ENCODE measurements at regions not wholly inside any gene's neighbourhood (a gene's known extent, or its start where the extent isn't known, plus 50 kb on each side); places are given as distances from the start of the nearest gene placed in this dataset.

DNA sequence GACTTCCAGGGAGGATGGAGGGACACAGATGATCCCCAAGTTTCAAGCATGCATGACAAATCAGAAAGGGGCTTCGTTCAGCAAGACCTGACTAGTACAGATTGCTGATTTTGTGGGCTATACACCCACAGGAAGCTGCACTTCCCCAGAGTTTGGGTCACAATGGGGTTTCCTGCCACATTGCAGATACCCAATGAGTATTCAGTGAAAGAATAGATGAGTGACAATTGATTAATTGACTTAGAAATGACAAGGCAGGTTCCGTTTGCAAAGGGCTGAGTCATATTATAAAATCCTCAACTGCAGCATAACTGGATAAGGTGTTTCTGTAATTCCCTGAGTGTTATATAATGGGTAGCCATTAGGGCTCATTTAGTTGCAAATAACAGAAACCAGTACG lies 146.6 kb upstream of the TBL1X start:
- DNase-seq, result no peak

DNA sequence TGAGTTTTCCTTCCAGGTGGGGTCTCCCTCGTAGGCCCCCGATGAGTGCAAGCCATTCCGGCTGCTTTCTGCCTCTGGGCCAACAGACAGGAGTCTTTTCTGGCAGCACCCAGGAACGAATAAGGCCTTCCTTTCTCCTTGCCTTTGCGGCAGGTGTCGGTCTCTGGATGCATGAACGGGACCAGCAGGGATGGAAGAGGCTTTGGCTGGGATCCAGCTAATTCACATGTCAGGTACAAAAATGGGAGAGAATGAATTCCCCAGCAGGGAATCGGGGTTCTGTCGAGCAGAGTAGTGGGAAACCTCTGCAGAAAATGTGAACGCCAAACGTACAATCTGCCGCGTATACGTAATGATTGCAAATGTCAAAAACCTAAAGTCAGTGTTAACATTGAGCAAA lies 146.1 kb upstream of the TBL1X start:
- no peak for DNase-seq

DNA sequence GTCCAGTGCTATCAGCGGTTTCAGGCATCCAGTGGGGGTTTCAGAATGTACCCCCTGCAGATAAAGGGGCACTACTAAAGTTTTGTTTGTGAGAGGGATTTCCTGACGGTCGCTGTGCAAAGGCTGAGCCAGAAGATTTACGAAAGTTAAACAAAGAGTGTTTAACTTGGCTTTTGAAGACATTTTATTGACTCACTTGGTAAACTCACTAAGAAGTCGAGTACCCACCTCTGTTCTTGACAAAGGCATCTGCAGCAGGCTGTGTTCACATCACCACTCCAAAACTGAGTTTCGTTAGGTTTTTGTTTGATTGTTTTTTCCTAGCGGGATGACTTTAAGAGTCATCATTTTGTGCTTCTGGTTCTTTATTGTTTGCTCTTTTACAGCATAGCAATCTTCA lies 143.9 kb upstream of the TBL1X start:
- no peak for DNase-seq

DNA sequence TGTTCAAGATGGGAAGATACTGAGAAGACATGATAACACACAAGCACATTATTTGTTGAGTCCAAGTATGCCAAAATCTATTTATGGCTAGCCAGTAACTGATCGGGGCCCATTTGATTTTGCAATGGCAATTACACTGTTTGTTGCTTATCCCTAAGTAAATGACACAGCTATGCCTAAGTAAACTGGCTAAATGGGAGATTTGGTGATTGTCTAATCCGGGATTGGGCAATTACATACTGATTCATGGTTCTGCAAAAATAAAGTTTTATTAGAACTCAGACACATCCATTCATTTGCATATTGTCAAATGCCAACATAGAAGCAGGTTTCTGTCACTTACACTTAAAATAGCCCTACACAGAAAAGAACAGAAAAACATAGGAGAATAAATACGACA lies 140.2 kb upstream of the TBL1X start:
- no peak for DNase-seq

DNA sequence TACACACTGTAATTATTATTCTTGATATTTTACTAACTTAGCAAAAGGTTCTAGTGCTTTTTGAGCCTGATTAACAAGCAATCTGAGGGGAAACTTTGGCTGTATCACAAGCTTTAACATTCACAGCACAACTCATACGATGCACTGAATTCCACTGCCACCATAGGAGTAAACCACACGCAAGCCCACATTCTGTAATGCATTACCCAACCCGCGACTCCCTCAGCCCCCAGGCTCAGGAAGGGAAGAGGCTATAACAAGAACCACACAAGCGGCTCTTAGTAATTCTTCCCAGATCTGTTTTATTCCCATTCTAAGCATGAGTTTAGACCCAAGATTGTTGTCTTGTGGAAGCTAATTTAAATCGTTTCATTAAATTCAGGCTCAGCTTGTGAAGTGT lies 138.5 kb upstream of the TBL1X start:
- peak; percentile 74 for DNase-seq

DNA sequence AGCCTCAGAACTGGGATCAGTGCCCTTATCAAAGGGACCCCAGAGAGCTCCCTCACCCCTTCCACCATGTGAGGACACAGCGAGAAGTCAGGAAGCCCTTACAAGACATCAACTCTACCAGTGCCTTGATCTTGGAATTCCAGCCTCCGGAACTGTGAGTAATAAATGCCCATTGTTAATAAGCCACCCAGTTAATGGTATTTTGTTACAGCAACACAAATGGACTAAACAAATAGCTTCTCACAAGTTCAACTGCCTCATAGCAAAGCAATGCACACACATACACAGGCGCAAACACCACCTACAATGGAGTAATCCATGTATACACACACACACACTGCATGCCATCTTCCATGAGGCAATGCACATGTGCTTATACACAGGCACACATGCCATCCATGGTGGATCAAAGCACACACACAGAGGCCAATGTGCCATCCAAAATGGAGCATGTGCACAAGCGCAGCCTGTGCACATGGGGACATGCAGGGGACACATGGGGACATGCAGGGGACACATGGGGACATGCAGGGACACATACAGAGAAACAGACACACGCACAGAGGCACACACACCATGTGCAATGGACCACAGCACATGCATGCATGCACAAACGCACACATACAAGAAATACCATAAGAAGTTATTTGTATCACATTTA lies 137.6 kb upstream of the TBL1X start:
- no peak for DNase-seq

DNA sequence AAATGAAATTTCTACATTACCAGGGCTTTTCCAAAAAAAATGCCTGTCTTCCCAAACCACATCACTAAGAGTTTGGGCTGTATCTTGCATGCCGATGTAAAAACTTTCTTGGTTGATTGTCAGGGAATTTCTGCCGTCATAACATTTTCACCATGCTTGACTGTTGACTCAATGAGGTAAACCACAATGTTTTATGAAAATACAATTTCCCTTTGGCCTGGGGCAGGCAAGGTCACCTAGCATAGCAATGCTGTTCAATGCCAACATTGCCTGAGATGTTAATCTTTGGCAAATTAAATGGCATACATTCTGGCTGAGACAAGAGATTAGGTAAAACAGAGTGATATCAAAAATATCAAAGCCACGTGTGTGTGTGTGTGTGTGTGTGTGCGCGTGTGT lies 137.1 kb upstream of the TBL1X start:
- DNase-seq, result peak; percentile 80

DNA sequence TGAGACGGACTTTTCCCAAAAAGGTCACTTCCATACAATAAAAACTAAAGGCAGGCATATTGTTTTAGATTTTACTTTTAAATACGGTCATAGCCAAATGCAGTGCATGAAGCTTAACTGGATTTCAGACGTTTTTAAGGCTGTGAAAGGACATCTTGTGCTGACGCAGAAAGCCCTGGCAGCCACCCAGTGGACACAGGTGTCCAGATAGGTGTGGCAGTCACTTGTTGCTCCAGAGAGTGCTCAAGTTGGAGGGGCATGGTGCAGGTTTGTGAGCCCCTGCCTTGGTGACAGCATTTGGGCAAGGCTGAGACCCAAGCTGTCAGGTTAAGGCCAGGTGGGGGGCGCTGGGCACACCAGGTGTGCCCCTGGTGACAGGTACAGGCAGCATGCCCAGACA lies 135.8 kb upstream of the TBL1X start:
- no peak for DNase-seq

DNA sequence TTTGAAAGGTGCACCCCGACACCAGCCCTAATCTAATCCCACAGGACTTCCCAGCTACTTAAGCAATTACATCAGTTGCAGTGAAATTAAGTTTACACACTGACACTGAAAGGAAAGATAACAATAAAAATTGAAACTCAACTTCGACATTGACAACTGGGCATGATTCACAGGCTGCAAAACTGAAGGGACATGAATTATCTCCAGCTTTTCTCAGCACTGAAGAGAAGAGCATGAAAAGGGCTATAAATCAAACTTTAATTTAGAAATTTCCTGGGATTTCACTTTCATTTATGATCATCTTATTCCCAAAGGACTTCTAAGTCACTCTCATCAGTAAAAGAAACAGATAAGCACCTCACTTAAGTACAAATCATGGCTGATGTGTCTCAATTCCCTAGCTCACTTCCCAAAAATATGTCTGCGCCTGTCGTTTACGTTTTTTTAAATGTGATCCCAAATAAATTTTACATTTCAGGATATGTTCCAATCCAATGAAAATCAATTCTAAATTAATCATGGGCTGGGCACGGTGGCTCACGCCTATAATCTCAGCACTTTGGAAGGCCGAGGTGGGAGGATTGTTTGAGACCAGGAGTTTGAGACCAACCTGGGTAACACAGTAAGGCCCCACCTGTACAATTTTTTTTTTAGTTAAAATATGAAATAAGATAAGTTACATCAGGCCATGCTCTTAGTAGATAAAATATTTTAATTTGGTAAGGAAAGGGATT lies 134.4 kb upstream of the TBL1X start:
- DNase-seq, result no peak

DNA sequence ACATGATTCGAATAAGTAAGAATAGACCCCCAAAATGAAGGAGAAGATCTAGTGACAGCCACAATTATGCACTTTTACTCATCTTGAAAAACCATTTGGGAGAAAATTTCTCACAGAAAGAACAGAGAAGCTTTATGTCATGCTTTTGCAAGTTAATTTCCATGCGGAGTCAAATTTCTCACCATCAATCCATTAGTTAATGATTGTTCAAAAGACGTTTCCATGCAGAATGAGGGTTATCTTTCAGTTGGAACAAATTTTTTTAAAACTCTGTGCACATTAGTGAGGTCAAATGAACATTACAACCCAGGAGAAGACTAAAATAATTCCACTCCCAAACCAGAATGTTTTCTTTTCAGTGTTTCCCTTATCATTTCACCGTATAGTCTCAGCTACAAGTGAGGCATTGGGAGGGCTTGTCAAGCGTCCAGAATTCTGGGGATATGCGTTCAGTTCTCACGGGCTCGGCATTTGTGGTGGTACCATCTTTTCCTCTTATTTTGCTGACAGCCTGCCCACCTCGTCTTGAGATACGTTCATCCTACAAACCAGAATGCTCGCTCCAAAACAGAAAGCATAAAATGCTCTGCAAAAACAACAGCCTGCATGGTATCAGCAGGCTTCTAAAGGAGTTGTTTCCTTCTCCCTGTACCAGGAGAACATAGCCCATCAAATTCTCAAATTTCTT lies 130.8 kb upstream of the TBL1X start:
- no peak for DNase-seq

DNA sequence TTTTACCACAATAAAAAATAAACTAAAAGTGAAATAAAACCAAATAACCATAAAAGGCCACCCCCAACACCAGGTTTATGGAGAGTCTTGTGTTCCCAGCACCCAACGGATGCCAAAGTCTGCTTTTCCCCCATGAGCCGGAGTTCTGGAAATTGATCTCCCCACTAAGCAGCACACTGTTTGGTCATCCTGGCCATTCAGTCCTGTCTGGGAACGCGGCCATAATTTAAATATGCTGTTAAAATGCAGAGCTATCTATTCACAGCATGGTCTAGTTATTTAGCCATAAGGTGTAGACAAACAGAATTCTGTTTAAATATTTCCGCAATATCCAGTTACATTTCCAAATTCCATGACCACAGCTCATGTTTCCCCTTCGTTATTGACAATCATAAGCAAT lies 129.6 kb upstream of the TBL1X start:
- DNase-seq, result peak; percentile 58

DNA sequence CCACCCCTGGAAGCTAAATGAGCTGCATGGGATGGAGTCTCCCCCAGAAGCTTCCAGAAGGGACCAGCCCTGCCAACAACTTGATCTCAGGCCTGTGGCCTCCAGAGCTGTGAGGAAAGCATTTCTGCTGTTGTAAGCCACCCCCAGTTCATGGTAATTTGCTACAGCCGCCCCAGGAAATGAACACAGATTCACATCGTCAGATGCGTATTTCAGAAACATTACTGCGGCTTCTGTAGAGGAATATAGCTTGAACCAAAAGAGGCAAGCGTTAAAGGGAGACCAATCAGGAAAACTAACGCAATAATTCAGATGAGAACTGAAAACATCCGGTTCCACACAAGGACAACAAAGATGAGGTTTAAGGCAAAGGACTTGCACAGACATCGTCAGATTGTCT lies 128.4 kb upstream of the TBL1X start:
- DNase-seq, result no peak

DNA sequence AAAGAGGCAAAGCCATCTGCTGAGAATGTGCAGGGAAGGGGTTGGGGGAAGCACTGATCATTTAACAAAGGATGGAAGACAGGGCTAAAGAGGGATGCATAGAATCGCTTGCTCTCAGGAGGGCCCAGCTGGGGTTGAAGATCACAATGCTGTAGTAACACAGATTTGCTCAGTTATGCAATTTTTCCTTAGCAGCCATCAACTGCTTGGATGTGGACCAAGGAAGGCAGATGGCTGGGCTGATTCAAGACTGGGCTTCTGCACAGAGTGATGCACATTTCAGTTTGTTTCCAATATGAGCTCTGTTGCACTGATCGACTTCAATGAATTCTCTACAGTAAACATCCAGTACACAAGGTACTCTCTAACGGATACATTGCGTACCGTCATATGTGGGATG lies 127.8 kb upstream of the TBL1X start:
- DNase-seq, result peak; percentile 78

DNA sequence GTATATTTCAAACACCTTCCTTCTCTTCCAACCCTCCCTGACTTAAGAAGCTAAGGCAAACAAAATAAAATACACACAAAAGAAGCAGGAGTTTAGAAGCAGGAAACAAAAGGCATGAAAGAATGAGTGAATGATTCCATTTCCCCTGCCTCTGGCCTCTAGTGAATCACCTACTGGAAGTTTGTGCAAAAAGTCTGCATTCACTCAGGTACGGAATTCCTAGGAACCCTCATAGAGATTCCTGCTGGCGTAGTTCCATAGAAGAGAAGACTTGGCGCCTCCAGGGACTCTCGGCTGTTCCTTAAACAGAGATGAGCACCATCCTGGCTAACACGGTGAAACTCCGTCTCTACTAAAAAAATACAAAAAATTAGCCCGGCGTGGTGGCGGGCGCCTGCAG lies 125.9 kb upstream of the TBL1X start:
- no peak for DNase-seq

DNA sequence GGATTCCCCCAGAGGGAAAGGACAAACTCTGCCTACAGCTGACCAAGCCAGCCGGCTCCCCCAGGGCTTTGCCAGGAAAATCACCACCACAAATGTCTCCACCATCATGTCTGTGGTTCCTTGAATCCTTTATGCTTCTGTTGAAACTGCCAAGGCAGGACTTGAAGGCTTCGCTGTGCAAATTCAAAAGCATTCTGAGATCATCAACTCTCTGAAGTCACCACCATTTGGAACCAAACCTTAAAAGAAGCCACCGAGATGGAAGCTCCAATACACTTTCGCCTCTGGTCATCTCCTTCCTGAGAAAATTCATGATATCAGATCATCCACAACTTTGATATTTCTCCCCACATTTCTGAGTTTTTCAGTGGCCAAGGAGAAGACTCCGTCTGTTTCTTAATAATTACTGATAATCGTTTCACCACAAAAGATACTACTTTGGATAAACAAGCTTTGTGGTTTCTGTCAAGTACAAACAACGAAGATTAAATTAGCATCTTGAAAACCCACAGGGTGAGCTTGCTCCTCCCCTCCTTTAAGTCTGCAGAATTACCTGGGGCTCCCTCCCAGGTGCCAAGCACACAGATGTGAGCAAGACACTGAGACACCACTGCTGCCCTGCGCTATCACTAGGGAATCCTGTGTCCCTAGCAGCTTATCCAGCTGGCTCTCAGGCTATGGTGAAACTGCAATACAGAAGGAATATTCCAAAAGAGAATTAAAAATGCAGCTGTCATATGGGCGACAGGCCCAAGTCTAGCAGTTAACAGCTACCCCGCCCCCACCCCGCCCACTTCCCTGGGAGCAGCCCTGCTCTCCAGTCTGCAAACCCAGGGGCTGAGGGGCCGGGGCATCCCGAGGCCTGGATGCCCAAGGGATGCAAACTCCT lies 125.0 kb upstream of the TBL1X start:
- peak; percentile 29 for DNase-seq

DNA sequence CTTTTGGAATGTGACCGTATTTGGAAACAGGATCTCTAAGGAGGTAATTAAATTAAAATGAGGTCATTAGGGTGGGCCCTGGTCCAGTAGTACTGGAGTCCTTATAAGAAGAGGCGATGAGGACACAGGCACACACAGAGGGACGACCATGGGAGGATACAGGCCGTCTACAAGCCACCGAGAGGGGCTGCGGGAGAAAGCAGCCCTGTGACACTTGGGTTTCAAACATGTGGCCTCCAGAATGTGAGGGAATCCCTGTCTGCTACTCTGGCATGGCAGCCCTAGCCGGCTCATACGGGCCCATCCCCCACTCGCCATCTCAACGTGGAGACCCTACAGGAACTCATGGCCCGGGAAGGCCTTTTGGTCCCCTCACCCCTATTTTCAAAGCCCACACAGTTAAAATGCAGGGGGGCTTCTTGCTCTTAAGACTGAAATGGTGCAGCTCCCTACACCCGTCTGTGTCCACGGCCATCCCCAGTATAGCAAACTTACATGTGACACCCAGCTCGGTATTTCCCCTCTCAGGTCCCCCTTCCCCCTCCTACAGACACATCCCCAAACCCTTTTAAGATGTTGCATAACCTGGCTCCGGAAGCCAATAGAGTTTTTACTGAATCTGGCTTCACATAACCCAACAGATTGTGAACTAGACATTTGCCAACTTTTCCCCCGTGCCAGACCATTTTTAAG lies 124.1 kb upstream of the TBL1X start:
- DNase-seq, result peak; percentile 81

DNA sequence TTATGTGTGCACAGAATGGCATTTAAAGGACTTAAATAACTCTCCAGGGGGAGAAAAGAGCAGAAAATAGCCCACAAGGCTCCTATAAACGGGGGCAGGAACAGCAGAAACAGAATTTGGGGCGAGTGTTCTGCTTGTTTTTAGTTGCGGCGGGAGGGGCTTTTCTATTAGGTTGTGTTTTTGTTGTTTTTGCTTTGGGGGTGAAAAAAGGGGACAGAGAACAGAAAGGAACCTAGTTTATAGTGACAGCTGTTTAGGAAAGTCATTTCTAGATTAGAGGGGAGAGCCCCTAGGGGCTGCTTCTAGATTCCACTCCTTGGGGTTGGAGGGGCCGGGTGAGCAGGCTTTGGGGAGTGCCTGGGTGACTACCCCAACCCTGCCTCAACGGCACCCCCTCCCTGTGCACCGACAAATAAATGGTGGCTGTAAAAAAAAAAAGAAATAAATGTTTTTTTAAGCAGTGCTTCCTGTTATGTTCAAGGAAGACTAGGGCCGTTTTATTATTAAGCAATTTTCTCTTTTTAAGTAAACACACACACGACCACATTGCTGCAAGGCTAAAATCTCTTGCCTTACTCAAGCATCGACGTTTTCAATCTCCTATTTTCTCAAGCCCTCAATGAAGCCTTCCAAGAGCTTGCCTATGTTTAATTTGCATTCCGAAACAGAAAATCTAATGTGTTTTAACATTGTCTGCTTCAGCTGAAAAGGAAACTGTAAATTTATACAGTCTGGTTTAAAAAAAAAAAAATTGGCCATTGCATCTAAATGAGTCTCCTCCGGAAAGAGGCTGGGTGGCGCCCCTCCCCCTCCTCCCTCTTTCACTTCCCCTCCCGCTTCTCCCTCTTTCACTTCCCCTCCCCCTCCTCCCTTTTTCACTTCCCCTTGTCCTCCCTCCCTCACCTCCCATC lies 123.3 kb upstream of the TBL1X start:
- peak; percentile 77 for DNase-seq

DNA sequence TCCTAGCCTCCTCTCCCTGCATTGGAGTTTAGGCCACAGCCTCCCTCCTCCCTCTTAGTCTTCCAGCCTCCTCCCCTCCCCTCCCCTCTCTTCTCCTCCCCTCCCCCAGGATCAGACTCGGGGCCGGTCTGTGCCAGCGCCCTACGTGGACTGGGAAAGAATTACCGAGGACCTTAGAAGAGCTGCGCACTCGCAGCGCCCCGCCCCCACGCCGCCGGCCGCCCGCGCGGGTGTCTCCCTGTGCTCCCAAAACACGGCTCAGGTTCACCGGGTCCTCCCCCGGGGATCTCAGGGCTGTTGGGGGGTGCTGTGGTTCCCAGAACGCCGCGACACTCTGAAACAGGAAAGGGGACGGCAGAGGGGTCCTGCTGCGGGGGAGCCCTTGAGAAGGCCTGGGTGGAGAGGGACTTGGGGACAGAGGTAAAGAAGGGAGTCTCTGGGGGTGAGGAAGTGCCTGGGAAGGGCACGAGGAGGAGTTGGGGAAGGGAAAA lies 122.3 kb upstream of the TBL1X start:
- peak; percentile 90 for DNase-seq

DNA sequence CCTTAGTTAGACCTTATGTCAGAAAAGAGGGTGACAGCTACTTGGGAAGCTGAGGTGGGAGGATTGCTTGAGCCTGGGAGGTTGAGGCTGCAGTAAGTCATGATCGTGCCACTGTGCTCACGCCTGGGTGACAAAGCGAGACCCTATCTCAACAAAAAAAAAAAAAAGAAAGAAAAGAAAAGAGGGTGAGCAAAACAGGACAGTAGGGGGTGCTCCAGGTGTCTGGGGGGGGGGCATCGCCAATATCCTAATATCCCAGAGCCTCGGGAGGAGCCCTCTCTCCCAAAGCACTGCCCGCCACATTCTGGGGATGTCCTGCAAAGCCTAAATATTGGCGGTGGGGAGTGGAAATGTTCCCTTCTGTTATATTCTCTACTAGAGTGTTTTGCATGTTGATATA lies 120.9 kb upstream of the TBL1X start:
- no peak for DNase-seq

DNA sequence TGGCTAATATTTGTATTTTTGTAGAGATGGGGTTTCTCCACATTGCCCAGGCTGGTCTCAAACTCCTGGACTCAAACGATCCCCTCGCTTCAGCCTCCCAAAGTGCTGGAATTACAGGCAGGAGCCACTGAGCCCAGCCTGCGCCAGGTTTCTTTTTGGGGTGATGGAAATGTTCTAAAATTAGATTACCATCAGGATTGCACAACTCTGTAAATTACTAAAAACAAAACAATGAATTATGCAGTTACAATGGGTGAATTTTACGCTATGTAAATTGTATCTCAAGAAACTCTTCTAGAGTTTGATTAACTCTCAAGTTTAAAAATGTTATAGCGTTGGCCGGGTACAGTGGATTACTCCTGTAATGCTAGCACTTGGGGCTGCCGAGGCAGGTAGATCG lies 118.9 kb upstream of the TBL1X start:
- DNase-seq, result no peak

Data from fibroblast of upper back skin (primary cell).